T-helper 22 cell (primary cell): ENCODE measurements at regions not wholly inside any gene's neighbourhood (a gene's known extent, or its start where the extent isn't known, plus 50 kb on each side); places are given as distances from the start of the nearest gene placed in this dataset.

ENCODE experiments used
- DNase-seq: peaks from one replicate; pipeline ENCODE4 v3.0.0-alpha.2; 2020; ENCODE audit warnings: low read depth

GRCh38 chr2:234601213-234601612 lies 104.3 kb upstream of the ARL4C start:
- no peak for DNase-seq

GRCh38 chr2:234597576-234597861 lies 100.6 kb upstream of the ARL4C start:
- DNase-seq, result no peak

- no peak for DNase-seq
Measured at GRCh38 chr2:234596696-234597575, 100.1 kb upstream of the ARL4C start.

- no peak for DNase-seq
Measured at GRCh38 chr2:234595829-234596228, 98.9 kb upstream of the ARL4C start.

GRCh38 chr2:234594715-234595114 lies 97.8 kb upstream of the ARL4C start:
- no peak for DNase-seq

- DNase-seq, result no peak
Measured at GRCh38 chr2:234593636-234594035, 96.8 kb upstream of the ARL4C start.

GRCh38 chr2:234592541-234592940 lies 95.7 kb upstream of the ARL4C start:
- DNase-seq, result no peak

- no peak for DNase-seq
Measured at GRCh38 chr2:234590076-234590475, 93.2 kb upstream of the ARL4C start.

GRCh38 chr2:234588054-234588430 lies 91.2 kb upstream of the ARL4C start:
- DNase-seq, result no peak

GRCh38 chr2:234587341-234588053 lies 90.6 kb upstream of the ARL4C start:
- DNase-seq, result no peak

GRCh38 chr2:234583331-234583730 lies 86.5 kb upstream of the ARL4C start:
- DNase-seq, result no peak

- no peak for DNase-seq
Measured at GRCh38 chr2:234580686-234581085, 83.8 kb upstream of the ARL4C start.

- DNase-seq, result no peak
Measured at GRCh38 chr2:234579231-234579962, 82.5 kb upstream of the ARL4C start.

- DNase-seq, result no peak
Measured at GRCh38 chr2:234578389-234578788, 81.5 kb upstream of the ARL4C start.

- no peak for DNase-seq
Measured at GRCh38 chr2:234577191-234577590, 80.3 kb upstream of the ARL4C start.

- no peak for DNase-seq
Measured at GRCh38 chr2:234571620-234572407, 74.9 kb upstream of the ARL4C start.

GRCh38 chr2:234570476-234570875 lies 73.6 kb upstream of the ARL4C start:
- no peak for DNase-seq

- DNase-seq, result no peak
Measured at GRCh38 chr2:234569776-234570430, 73.0 kb upstream of the ARL4C start.

GRCh38 chr2:234566622-234567021 lies 69.7 kb upstream of the ARL4C start:
- DNase-seq, result no peak

GRCh38 chr2:234565842-234566619 lies 69.2 kb upstream of the ARL4C start:
- no peak for DNase-seq

- no peak for DNase-seq
Measured at GRCh38 chr2:234565201-234565600, 68.3 kb upstream of the ARL4C start.
